ENCODE measurements at regions not wholly inside any gene's neighbourhood (a gene's known extent, or its start where the extent isn't known, plus 50 kb on each side); places are given as distances from the start of the nearest gene placed in this dataset.
"Not testable (repeated sequence)": the region's sequence is repeated elsewhere in the genome, so short reads cannot be mapped to it uniquely, and the experiment has no call there.

DNA sequence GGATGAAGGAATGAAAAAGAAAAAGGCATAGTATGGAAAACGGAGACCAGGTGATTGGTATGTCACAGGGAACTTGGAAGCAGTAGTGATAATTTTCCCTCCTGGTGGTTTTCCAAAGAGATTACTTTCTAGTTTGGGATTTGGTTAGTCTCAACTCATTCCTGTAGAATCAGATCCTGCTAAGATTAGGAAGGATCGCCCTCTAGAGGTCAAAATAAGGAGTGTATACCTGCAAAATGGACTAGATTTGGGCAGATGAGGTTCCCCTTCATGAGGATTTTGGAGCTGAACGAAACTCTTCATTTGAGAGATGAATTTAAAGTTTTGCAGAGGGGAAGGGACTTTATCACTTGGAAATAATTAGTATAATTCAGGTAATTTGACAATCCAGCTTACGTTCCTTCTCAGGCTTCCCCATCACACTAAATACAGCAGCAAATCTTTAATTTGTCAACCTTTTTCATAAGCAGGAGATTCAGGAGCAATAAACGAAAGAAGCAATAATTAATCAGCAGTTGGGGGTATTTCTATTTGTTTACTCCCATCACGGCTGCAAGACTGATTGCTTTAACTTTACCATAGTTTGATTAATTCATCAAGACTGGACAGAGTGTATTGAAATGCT, 65.2 kb downstream of the CCDC195 start:
- DNase-seq = peak in 3 of 51 donors; percentile 23 to 52 (median 31)

DNA sequence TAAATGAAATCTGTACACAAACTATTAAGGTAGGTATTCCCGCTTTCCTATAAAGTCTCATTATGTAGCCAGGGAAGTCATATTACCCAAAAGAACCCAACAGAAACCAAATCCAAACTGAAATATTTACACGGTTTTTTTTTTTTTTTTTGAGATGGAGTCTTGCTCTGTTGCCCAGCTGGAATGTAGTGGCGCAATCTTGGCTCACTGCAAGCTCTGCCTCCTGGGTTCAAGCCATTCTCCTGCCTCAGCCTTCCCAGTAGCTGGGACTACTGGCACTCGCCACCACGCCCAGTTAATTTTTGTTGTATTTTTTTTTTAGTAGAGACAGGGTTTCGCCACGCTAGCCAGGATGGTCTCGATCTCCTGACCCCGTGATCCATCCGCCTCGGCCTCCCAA, 62.5 kb upstream of the CUL3 start:
- DNase-seq = not testable (repeated sequence)

- DNase-seq = peak in 2 of 51 donors; percentile 3 to 8
Observed at GRCh38 chr2:224646242-224646846, 61.2 kb upstream of the CUL3 start.

DNA sequence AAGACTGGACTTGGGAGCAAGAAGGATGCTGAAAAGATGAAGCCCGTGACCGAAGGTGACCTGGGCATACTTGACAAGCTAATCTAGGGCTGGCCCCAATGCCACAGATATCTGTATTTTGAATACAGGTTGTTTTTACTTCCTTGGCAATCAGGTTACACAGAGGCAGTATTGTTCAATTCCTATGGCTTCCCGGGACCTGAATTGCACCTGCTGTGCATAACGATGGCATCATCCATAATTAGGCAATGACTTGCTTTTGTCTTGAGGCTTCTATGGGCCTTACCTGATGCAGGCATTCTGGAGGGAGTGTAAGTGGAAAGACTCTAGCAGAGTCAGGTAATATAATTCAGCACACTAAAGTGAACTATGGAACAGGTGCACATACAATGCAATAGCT, 60.6 kb upstream of the CUL3 start:
- DNase-seq = no peak

DNA sequence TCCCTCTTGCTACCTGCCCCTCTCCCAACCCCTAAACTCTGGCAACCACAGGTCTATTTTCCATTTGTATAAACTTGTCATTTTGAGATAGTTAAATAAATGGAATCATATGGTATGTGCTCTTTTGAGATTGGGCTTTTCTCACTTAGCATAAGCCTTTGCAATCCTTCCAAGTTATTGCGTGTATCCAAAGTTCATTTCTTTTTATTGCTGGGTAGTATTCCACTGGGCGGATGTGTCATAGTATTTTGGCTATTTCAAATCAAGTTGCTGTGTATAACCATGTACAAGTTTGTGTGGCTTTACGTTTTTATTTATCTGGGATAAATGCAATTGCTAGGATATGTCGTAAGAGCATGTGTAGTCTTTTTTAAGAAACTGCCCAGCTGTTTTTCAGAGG, 55.5 kb upstream of the CUL3 start:
- no peak for DNase-seq

DNA sequence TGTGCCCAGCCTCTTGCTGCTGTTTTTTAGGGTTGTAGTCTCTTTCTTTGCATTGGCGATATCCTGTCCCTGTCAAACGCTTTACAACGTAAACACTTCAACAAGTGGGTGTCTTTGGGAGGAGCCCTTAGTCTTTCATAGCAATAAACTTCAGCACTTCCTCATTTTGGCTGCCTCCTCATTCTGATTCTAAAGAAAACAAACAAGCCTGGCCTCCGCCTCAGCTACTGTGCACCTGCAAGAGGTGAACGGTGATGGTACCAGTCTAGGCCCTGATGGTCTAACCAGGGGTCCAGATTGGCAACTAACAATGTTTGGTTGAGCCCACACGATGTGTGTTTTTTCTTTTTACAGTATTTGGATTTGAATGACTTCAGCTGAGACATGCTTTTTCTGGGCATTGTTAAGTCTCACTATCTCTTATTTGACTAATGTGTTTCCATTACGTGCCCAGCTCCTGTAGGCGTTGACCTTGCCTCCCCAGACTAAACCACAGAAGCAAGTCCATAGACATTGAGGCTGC, 53.2 kb upstream of the CUL3 start:
- DNase-seq = no peak
